H1 (cell line): ENCODE measurements at regions not wholly inside any gene's neighbourhood (a gene's known extent, or its start where the extent isn't known, plus 50 kb on each side); places are given as distances from the start of the nearest gene placed in this dataset.

ENCODE experiments used
- CTCF ChIA-PET: fragments of 300-600 bp; sonication (Branson Sonifier 250); formaldehyde crosslinking; loops from one replicate; lab custom pipeline; 2021; ENCODE audit not compliant: partially characterized antibody; lab: Charles Lee
- POLR2A ChIA-PET: fragments of 300-600 bp; sonication (Branson Sonifier 250); formaldehyde crosslinking; loops from one replicate; lab custom pipeline; 2021; ENCODE audit warnings: inconsistent platforms; ENCODE audit not compliant: partially characterized antibody; lab: Charles Lee
- DNase-seq, 2 experiments: peaks; one replicate each; pipeline versions ENCODE4 v3.0.0 to v3.0.0-alpha.2; 2010 to 2022; ENCODE audit warnings: low spot score in 2 of 2, low read depth in 1 of 2, mixed read lengths in 1 of 2
- FAIRE-seq: peaks from 2 replicates; lab custom pipeline; 2011; peaks lifted over from hg19 to GRCh38; lab: Jason Lieb, UNC
- H2AFZ ChIP-seq: 2 replicates; pipeline ENCODE4 v1.8.1; 2012; ENCODE audit warnings: low read length, inconsistent platforms
- H2AK5ac ChIP-seq: 2 replicates; pipeline ENCODE4 v1.6.1; 2013; ENCODE audit warnings: low read depth, low read length
- H2BK120ac ChIP-seq: replicated peaks from 2 replicates; pipeline ENCODE3; 2013; ENCODE audit warnings: low read depth, low read length, inconsistent platforms
- H2BK12ac ChIP-seq: 2 replicates; pipeline ENCODE4 v1.6.1; 2013; ENCODE audit warnings: low read depth, low read length
- H2BK15ac ChIP-seq: 2 replicates; pipeline ENCODE4 v1.6.1; 2013; ENCODE audit warnings: low read length
- H2BK20ac ChIP-seq: 2 replicates; pipeline ENCODE4 v1.6.1; 2013; ENCODE audit warnings: low read length
- H2BK5ac ChIP-seq: 2 replicates; pipeline ENCODE4 v1.6.1; 2013; ENCODE audit warnings: low read depth, low read length
- H3K14ac ChIP-seq: 2 replicates; pipeline ENCODE4 v1.6.1; 2013; ENCODE audit warnings: inconsistent platforms; ENCODE audit not compliant: insufficient read length
- H3K18ac ChIP-seq: 2 replicates; pipeline ENCODE4 v1.6.1; 2013; ENCODE audit warnings: low read length; ENCODE audit errors: extremely low read depth
- H3K23ac ChIP-seq: 2 replicates; pipeline ENCODE4 v1.6.1; 2013; ENCODE audit warnings: inconsistent platforms; ENCODE audit not compliant: insufficient read length
- H3K23me2 ChIP-seq: 2 replicates; pipeline ENCODE4 v1.6.1; 2013; ENCODE audit warnings: low read depth, low read length
- H3K27ac ChIP-seq: 2 replicates; pipeline ENCODE4 v1.6.1; 2011; ENCODE audit warnings: low read depth, low read length, inconsistent platforms
- H3K27me3 ChIP-seq, 4 experiments: replicated peaks in 1 of 4; 1 replicate in 1 of 4; 2 replicates in 3 of 4; pipeline versions ENCODE4 v1.6.1 to v1.8.1; 2011 to 2013; ENCODE audit warnings: low read length in 3 of 4, mild to moderate bottlenecking in 3 of 4, inconsistent platforms in 2 of 4, mixed read lengths in 2 of 4, moderate library complexity in 1 of 4; ENCODE audit not compliant: control insufficient read depth in 3 of 4, insufficient read depth in 3 of 4; ENCODE audit errors: extremely low read depth in 1 of 4
- H3K36me3 ChIP-seq, 4 experiments: 2 replicates each; pipeline versions ENCODE4 v1.6.1 to v1.8.1; 2011 to 2013; ENCODE audit warnings: mild to moderate bottlenecking in 4 of 4, low read length in 3 of 4, moderate library complexity in 2 of 4, control low read depth in 1 of 4, inconsistent platforms in 1 of 4; ENCODE audit not compliant: insufficient read depth in 4 of 4, control insufficient read depth in 2 of 4
- H3K4ac ChIP-seq: replicated peaks from 2 replicates; pipeline ENCODE3; 2013; ENCODE audit warnings: low read length, low read depth, mixed read lengths, inconsistent platforms; ENCODE audit not compliant: insufficient read length
- H3K4me1 ChIP-seq, 4 experiments: replicated peaks in 1 of 4; 1 replicate in 1 of 4; 2 replicates in 3 of 4; pipeline versions ENCODE4 v1.6.1 to v1.8.1; 2011 to 2013; ENCODE audit warnings: low read length in 3 of 4, inconsistent platforms in 2 of 4, mixed read lengths in 1 of 4; ENCODE audit not compliant: insufficient read depth in 4 of 4, control insufficient read depth in 3 of 4
- H3K4me2 ChIP-seq, 2 experiments: 2 replicates each; pipeline versions ENCODE4 v1.6.1 to v1.8.1; 2011 to 2013; ENCODE audit warnings: low read depth in 2 of 2, low read length in 2 of 2, control low read depth in 1 of 2, inconsistent platforms in 1 of 2, mild to moderate bottlenecking in 1 of 2; ENCODE audit not compliant: insufficient read depth in 1 of 2
- H3K4me3 ChIP-seq, 4 experiments: fragments of 200-600, 300-600 bp in 1 of 4; sonication (generic), shearing (Covaris generic), sonication (Bioruptor Twin) in 1 of 4; 2 replicates each; pipeline versions ENCODE4 v1.5.1 to v1.8.1; 2011 to 2016; ENCODE audit warnings: low read length in 4 of 4, low read depth in 3 of 4, control low read depth in 2 of 4, inconsistent platforms in 2 of 4, mild to moderate bottlenecking in 2 of 4, mixed read lengths in 1 of 4, moderate library complexity in 1 of 4; ENCODE audit not compliant: insufficient read depth in 2 of 4; ENCODE audit errors: extremely low read depth in 1 of 4
- H3K56ac ChIP-seq: replicated peaks from 2 replicates; pipeline ENCODE3; 2013; ENCODE audit warnings: low read depth, mild to moderate bottlenecking, mixed read lengths, low read length, inconsistent platforms; ENCODE audit not compliant: insufficient read length
- H3K79me1 ChIP-seq: 2 replicates; pipeline ENCODE4 v1.6.1; 2013; ENCODE audit warnings: low read depth, low read length, control low read depth
- H3K79me2 ChIP-seq, 2 experiments: 2 replicates each; pipeline versions ENCODE4 v1.6.1 to v1.8.1; 2012 to 2013; ENCODE audit warnings: low read length in 2 of 2, mild to moderate bottlenecking in 2 of 2, inconsistent platforms in 1 of 2; ENCODE audit not compliant: insufficient read depth in 2 of 2, control insufficient read depth in 1 of 2
- H3K9ac ChIP-seq, 4 experiments: replicated peaks in 1 of 4; 1 replicate in 1 of 4; 2 replicates in 3 of 4; pipeline versions ENCODE4 v1.6.1 to v1.8.1; 2011 to 2013; ENCODE audit warnings: low read depth in 3 of 4, low read length in 3 of 4, control low read depth in 2 of 4, mild to moderate bottlenecking in 2 of 4, moderate library complexity in 2 of 4, inconsistent platforms in 1 of 4; ENCODE audit errors: extremely low read depth in 1 of 4
- H3K9me3 ChIP-seq, 2 experiments: 2 replicates each; pipeline versions ENCODE4 v1.6.1 to v1.8.1; 2012 to 2013; ENCODE audit warnings: mild to moderate bottlenecking in 2 of 2, moderate library complexity in 2 of 2, control low read depth in 1 of 2, inconsistent platforms in 1 of 2, low read depth in 1 of 2, low read length in 1 of 2, mixed read lengths in 1 of 2; ENCODE audit not compliant: insufficient read depth in 2 of 2
- H4K20me1 ChIP-seq, 2 experiments: replicated peaks in 1 of 2; 2 replicates each; pipeline versions ENCODE3 to v1.8.1; 2011 to 2013; ENCODE audit warnings: inconsistent platforms in 2 of 2, low read length in 2 of 2, mild to moderate bottlenecking in 1 of 2; ENCODE audit not compliant: insufficient read depth in 2 of 2, control insufficient read depth in 1 of 2
- H4K5ac ChIP-seq: 2 replicates; pipeline ENCODE4 v1.6.1; 2013; ENCODE audit warnings: low read length, low read depth, mixed read lengths, inconsistent platforms; ENCODE audit not compliant: insufficient read length
- H4K8ac ChIP-seq: 2 replicates; pipeline ENCODE4 v1.8.0; 2013; ENCODE audit warnings: mild to moderate bottlenecking, moderate library complexity, low read length, inconsistent platforms; ENCODE audit not compliant: insufficient read depth; ENCODE audit errors: extremely low read depth
- H4K91ac ChIP-seq: replicated peaks from 2 replicates; pipeline ENCODE3; 2013; ENCODE audit warnings: low read length, mixed read lengths, inconsistent platforms; ENCODE audit not compliant: insufficient read length
- ATF2 ChIP-seq: IDR thresholded peaks from 2 replicates; pipeline ENCODE4 v1.6.1; 2012; ENCODE audit warnings: low read length, inconsistent platforms
- CBX5 ChIP-seq: fragments of 300-800, 300-1000 bp; sonication (generic); IDR thresholded peaks from 2 replicates; pipeline ENCODE4 v1.7.1; 2016; ENCODE audit warnings: antibody characterized with exemption, low read length, low read depth
- CTCF ChIP-seq, 3 experiments: IDR thresholded peaks; 1 replicate in 2 of 3; 2 replicates in 1 of 3; pipeline versions ENCODE4 v1.5.1 to v1.6.1; 2011; ENCODE audit warnings: low read length in 3 of 3, mild to moderate bottlenecking in 3 of 3, inconsistent platforms in 2 of 3, low read depth in 1 of 3, moderate library complexity in 1 of 3; ENCODE audit not compliant: insufficient read depth in 1 of 3; ENCODE audit errors: control extremely low read depth in 1 of 3
- EGR1 ChIP-seq: IDR thresholded peaks from 2 replicates; pipeline ENCODE4 v1.6.1; 2011; ENCODE audit warnings: low read depth, low read length, borderline replicate concordance
- GTF2F1 ChIP-seq: IDR thresholded peaks from 2 replicates; pipeline ENCODE4 v1.6.1; 2012; ENCODE audit warnings: low read depth, low read length, improper control_type of control experiment, borderline replicate concordance
- HDAC2 ChIP-seq, 2 experiments: fragments of 300-600 bp in 1 of 2; sonication (generic) in 1 of 2; IDR thresholded peaks; 2 replicates each; pipeline ENCODE4 v1.6.1; 2011 to 2012; ENCODE audit warnings: low read depth in 2 of 2, low read length in 2 of 2, mild to moderate bottlenecking in 2 of 2, moderate library complexity in 2 of 2, borderline replicate concordance in 1 of 2, inconsistent platforms in 1 of 2
- JUN ChIP-seq: IDR thresholded peaks from 2 replicates; pipeline ENCODE4 v1.6.1; 2011; ENCODE audit warnings: low read depth, mild to moderate bottlenecking, improper control_type of control experiment, low read length
- SIRT6 ChIP-seq: IDR thresholded peaks from one replicate; pipeline ENCODE4 v1.7.1; 2012; ENCODE audit warnings: low read length, inconsistent platforms
- SP2 ChIP-seq: IDR thresholded peaks from 2 replicates; pipeline ENCODE4 v1.6.1; 2012; ENCODE audit warnings: mild to moderate bottlenecking, low read length, inconsistent platforms
- TAF7 ChIP-seq: optimal IDR thresholded peaks from 2 replicates; pipeline ENCODE3; 2011; ENCODE audit warnings: low read depth, mild to moderate bottlenecking, inconsistent platforms, low read length, moderate library complexity, borderline replicate concordance
- TCF12 ChIP-seq: IDR thresholded peaks from 2 replicates; pipeline ENCODE4 v1.6.1; 2011; ENCODE audit warnings: low read depth, mild to moderate bottlenecking, low read length

- H3K14ac ChIP-seq = no peak overlapping the region
- H2BK12ac ChIP-seq = no peak overlapping the region
- no peak overlapping the region for H2AFZ ChIP-seq
- no peaks in the 10 kb centered on the region for H3K36me3 ChIP-seq
- CTCF ChIA-PET = interaction anchor here (1.5 kb wide), 1 partner anchor 33 kb away, joined by 3 read pairs; no protein-coding TSS in a partner anchor
- H2BK15ac ChIP-seq = no peak overlapping the region
- no peak overlapping the region for H4K91ac ChIP-seq
- H4K20me1 ChIP-seq = no peaks in the 10 kb centered on the region
- no peak overlapping the region for H2AK5ac ChIP-seq
- no peaks in the 10 kb centered on the region for H3K79me1 ChIP-seq
- POLR2A ChIA-PET = no interaction called here
- no peaks in the 10 kb centered on the region for H3K23me2 ChIP-seq
- H3K27me3 ChIP-seq = no peaks in the 10 kb centered on the region
- no peak for TF ChIP-seq CTCF (IDR thresholded peaks at IDR 0.05; ENCODE audit: control extremely low read depth in 1 of 3, insufficient read depth in 1 of 3, low read depth in 1 of 3, low read length in 3 of 3)
- no peak for TF ChIP-seq HDAC2 (IDR thresholded peaks at IDR 0.05; ENCODE audit: borderline replicate concordance in 1 of 2, low read depth in 2 of 2, low read length in 2 of 2)
- no peak for TF ChIP-seq TAF7
- no peak for TF ChIP-seq TCF12
- no peak for TF ChIP-seq SP2
- no peak for TF ChIP-seq CBX5
- TF ChIP-seq EGR1 = no peak
- TF ChIP-seq ATF2 = no peak
- TF ChIP-seq SIRT6 = no peak
- no peak for TF ChIP-seq JUN
- TF ChIP-seq GTF2F1 = no peak
- no peaks in the 10 kb centered on the region for H3K4me1 ChIP-seq
- H3K23ac ChIP-seq = no peak overlapping the region
- no peak overlapping the region for H3K4me2 ChIP-seq
- H4K8ac ChIP-seq = no peak overlapping the region
- no peak overlapping the region for H3K18ac ChIP-seq
- H3K27ac ChIP-seq = no peak overlapping the region
- H2BK120ac ChIP-seq = no peak overlapping the region
- FAIRE-seq (no peak), DNase-seq (no peak)
- H3K56ac ChIP-seq = no peak overlapping the region
- H3K4ac ChIP-seq = no peak overlapping the region
- no peak overlapping the region for H3K9ac ChIP-seq
- no peak overlapping the region for H2BK5ac ChIP-seq
- H4K5ac ChIP-seq = no peak overlapping the region
- H3K79me2 ChIP-seq = no peaks in the 10 kb centered on the region
- no peak overlapping the region for H2BK20ac ChIP-seq
- H3K4me3 ChIP-seq = no peak overlapping the region
- H3K9me3 ChIP-seq = no peaks in the 10 kb centered on the region
Measured at GRCh38 chr6:50635429-50635828, 77.9 kb upstream of the TFAP2D start.
